DMS114 treated with DMSO at 0.1 percent for 48 hours (cell line): ENCODE measurements at regions not wholly inside any gene's neighbourhood (a gene's known extent, or its start where the extent isn't known, plus 50 kb on each side); places are given as distances from the start of the nearest gene placed in this dataset.
"Not testable (repeated sequence)": the region's sequence is repeated elsewhere in the genome, so short reads cannot be mapped to it uniquely, and the experiment has no call there.

ENCODE experiments used
- DNase-seq: peaks from one replicate; lab custom pipeline; 2025; ENCODE audit not compliant: unreplicated experiment; lab: John Stamatoyannopoulos, UW

GRCh38 chr2:16246911-16247310 is 306.6 kb downstream of the MYCN start:
- no peak for DNase-seq

GRCh38 chr2:16246281-16246850 is 306.0 kb downstream of the MYCN start:
- DNase-seq = no peak

- DNase-seq = no peak
These were observed 305.2 kb downstream of the MYCN start for GRCh38 chr2:16245481-16246054.

- DNase-seq = no peak
These were observed 304.6 kb downstream of the MYCN start for GRCh38 chr2:16244966-16245320.

DNA sequence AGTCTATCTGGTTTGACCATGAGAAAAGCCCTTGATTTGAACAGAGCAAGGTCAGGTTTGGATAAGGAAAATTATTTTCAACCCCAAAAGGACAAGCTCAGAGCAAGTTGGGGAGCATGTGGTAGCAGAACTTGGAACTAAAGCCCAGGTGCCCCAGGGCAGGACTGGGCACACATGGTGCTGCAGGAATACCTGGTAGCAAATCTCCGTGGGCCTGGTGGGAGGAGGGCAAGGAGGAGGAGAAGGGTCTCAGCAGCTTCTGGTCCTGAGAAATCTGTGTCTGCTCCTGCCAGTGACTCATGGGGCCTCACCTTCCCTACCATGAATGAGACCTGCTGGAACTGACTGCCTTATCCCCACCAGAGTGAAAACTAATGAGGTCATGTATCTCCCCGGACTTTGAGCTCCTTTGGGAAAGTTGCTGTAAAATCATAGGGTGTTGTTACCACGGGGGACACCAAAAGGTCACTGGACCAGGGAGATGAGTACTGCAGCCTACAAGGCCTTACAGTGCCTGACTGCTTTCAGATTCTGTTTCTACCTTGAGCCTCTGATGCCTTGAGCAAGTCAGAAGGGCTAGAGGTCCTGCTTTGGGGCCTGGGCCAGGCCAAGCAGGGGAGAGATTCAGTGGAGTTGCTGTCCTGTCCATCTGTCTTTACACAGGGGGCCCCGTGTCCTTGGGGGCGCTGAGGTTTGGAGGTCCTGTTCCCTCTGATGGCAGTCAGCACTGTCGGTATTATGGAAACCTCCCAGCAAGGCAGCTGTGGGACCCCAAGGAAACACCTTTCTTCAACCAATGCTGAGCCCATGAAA is 304.0 kb downstream of the MYCN start:
- no peak for DNase-seq

DNA sequence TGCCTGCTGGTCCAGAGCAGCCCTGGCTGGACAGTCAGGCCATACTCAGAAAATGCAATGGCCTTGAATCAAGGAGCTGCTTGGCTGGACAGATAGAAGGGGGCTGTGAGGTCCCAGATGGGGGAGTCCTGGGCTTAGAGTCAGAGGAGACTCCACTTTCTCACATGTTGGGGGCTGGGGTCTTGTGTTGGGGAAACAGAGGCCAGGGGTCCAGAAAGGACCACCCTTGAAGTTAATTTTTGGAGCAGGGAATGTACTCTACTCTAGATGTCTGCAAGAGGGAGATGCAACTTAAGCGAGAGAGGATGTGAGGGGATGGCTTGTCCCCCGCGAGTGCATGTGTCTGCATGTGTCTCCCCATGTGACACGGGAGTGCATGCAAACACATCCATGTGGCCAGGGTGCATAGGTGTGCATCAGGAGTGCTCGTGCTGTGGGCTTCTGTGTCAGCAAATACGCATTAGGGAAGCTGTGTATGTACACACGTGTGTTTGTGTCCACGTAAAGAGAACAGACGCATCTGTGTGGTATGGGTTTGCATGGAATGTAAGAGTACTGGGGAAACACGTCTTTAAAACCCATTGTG is 303.2 kb downstream of the MYCN start:
- no peak for DNase-seq

- DNase-seq = no peak
These were observed 302.6 kb downstream of the MYCN start for GRCh38 chr2:16242906-16243305.

GRCh38 chr2:16241166-16242160 is 301.1 kb downstream of the MYCN start:
- no peak for DNase-seq

DNA sequence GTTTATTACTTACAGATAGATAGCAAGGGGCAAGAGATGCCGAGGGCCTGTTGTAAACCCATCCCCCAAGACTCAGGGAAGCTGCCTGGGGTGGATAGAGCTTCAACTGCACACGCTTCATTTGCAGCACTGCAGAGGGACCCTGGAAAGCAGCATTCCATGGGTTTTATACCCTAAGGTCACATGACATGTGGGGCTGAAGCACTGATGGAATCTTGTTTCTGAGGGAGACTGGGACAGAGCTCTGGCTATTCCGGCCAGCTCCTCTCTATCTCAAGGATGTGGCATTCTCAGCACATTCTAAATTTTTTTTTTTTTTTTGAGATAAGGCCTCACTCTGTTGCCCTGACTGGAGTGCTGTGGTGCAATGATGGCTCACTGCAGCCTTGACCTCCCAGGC is 300.1 kb downstream of the MYCN start:
- no peak for DNase-seq

DNA sequence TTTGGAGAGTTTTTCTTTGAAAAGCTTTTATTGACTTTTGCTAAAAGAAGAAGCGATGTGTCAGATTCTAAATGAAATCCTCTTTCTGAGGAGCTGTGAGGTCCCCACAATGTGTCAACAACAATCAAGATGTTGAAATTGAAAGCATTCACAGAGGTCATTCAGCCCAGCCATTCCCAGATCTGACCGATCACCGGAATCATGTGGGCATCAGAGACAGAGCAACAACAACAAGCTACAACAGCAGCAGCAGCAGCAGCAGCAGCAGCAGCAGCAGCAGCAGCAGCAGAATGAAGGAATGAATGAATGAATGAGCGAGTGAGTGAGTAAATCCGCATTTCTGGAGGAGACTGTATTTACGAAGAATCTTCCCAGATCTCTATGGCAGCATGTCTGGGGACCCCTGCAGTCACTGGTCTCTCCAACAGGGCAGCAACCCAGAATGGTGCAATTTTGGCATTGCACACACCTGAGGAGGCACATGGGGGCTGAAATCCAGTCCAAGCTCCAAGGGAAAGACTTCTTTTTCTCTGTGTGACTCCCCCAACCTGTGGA is 299.0 kb downstream of the MYCN start:
- no peak for DNase-seq

- no peak for DNase-seq
These were observed 298.4 kb downstream of the MYCN start for GRCh38 chr2:16238786-16239185.

GRCh38 chr2:16238001-16238761 is 297.8 kb downstream of the MYCN start:
- no peak for DNase-seq

- no peak for DNase-seq
These were observed 295.4 kb downstream of the MYCN start for GRCh38 chr2:16235747-16236146.

DNA sequence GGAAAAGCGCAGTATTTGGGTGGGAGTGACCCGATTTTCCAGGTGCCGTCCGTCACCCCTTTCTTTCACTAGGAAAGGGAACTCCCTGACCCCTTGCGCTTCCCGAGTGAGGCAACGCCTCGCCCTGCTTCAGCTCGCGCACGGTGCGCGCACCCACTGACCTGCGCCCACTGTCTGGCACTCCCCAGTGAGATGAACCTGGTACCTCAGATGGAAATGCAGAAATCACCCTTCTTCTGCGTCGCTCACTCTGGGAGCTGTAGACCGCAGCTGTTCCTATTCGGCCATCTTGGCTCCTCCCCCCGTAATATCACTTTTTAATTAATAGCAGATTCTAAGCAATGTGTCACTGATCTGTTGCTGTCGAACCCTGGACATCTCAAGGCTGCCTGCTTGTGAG is 294.9 kb downstream of the MYCN start:
- not testable (repeated sequence) for DNase-seq

DNA sequence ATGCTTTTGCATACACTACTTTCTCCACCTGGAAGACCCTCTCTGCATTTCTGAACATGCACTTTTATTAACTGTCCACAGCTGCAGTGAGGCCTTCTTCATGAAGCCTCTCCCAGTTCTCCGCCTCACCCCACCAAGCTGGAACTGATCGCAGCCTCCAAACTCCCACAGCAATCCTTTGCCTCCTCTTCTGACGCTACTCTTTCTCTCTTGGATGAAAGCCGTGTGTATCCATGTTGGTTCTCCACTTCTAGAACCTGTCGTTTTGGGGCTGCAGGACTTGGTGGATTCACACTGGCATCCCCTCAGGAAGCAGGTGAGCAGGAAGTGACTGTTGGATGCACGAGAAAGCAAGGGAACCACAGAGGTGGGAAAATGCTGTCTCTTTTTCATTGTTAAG is 288.6 kb downstream of the MYCN start:
- DNase-seq = no peak

- no peak for DNase-seq
These were observed 288.1 kb downstream of the MYCN start for GRCh38 chr2:16228471-16228870.

GRCh38 chr2:16227811-16228462 is 287.6 kb downstream of the MYCN start:
- no peak for DNase-seq

- no peak for DNase-seq
These were observed 286.8 kb downstream of the MYCN start for GRCh38 chr2:16226943-16227664.

DNA sequence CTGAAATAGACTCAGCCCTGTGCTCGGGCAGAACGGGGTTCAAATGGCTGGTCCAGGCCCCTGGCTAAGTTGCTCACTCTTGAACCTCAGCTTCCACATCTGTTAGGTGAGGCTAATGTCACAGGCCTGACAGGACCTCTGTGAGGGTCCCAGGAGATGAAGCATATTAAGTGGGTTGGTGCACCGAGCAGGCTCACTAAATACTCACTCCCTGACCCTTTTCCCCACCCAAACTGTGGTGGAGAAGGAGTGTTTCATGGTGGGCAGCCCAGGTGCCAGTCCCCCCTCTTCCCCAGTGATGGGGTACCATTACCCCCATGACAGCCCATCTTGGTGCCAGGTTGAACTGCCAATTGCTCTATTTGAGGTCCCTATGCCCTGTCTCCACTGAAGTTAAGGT is 286.0 kb downstream of the MYCN start:
- no peak for DNase-seq
